GM18870 (cell line): ENCODE measurements at regions not wholly inside any gene's neighbourhood (a gene's known extent, or its start where the extent isn't known, plus 50 kb on each side); places are given as distances from the start of the nearest gene placed in this dataset.
"Not testable (repeated sequence)": the region's sequence is repeated elsewhere in the genome, so short reads cannot be mapped to it uniquely, and the experiment has no call there.

Experiments
- ATAC-seq: cut with Tn5 transposase; IDR thresholded peaks from one replicate; pipeline ENCODE4 v1.9.1; 2021; ENCODE audit warnings: moderate library complexity; ENCODE audit not compliant: unreplicated experiment

DNA sequence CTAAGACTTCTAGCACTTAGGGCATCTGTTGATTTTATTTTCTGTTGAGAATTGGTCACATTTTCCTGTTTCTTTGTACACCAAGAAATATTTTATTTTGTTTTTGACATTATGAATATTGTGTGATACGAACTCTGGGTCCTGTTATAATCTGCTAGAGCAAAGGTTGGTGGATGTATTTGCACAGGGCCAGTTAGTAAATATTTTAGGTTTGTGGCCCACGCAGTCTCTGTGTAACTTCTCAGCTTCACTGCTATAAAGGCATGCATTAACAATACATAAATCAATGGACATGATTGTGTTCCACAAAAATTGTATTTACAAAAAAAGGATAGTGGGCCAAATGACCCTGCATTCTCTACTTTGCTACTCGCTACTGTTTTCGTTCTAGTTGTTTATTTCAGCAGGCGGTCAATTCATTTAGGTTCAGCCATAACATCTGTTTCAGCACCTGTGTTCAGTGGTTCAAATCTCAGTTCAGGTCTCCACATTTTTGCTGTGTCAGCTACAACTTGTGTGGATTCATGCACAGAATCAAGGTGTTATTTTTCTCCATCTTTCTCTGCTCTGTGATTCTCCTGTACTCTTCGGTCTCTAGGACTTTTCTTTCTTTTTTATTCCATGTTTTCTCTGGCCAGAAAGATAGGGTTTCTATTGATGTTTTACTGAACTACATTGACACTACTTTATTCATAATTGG is 786.2 kb downstream of the ETS1 start:
- no peak for ATAC-seq

DNA sequence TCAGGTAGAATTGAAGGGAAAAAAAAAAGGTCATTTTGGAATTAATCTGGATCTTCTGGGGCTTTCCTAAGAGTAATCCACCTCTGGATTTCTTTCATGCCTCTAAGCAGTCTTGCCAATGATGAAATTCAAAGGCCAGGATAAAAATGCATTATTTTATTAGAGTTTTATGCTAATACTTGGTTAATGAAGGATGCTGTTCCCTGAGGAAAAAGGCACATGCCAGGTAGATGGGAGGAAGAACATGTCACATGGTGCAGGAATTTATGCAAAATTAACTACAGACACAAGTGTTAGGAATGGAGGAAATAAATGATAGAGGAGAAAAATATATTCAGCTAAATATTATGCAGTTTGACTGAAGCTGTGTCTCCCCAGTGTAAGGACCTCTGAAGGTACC is 792.0 kb downstream of the ETS1 start:
- ATAC-seq, result no peak

DNA sequence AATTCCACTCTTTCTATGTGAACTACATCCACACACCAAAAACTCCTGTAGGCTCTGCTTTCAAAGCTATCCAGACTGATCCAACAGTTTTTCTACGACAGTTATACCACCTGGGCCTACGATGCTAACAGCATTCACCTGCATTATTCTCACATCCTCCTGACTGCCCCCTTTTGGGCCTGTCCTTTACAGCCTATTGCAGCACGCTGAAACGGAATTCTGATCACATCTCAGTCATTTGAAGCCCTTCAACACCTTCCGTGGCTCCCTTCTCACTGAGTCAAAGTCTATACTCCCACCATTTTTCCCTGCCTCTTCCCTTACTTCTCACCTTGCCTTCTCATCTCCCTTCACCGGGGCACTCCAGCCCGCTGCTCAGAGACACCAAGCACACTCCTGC is 791.3 kb upstream of the KIRREL3 start:
- no peak for ATAC-seq

DNA sequence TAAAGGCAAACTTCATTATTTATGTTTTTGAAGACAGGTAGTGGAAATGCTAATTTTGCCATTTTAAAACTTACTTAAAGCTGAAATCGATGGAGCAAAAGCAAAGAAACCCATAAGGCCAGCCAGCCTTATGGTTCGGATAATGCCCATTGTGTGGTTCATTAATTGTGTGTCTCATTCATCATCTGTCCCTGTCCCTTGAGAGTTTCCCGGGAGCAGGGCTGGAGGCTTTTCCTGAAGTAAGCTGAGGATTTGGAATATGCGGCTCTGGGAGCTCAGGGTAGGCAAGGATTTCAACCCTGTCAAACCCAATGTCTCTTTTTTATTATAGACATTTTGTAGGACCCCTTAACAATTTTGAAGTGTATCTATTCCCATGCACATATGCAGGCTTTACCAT is 790.0 kb upstream of the KIRREL3 start:
- ATAC-seq, result no peak

DNA sequence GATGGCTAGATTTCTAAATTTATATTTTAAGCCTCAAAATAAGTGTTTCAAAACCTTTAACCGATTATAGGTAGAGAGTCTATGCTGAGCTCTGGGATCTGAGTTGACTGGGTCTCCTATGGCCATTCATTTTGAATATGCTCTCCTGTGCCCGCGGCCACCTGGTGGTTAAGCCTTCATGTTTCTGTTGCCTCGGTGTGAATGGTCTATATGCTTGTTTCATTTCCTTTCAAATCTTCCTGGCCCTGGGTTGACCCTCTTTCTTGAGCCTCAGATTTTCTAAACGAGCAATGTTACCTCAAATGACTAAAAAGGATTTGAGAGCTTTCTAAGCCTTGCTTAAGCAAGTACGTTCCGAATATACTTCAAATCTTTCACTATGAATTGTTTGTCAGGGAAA is 789.4 kb upstream of the KIRREL3 start:
- no peak for ATAC-seq

DNA sequence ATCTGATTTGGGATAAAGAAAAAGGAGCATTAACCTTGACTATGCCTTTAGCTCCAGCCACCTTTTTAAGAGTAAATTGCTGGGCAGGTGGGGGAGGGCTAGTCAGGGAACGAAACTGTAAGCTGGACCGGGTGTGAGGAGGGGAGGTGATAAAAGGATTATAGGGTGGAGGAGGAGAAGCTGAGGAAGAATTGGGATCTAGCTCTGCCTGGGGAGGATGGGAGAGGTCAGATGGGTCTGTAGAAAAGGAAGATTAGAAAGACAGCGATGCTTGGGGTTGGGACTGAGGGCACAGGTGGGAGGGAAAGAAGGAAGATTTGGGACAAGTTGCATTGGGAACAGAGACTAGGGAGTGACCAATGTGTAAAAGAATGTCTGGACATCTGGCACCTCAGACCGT is 772.4 kb upstream of the KIRREL3 start:
- not testable (repeated sequence) for ATAC-seq

DNA sequence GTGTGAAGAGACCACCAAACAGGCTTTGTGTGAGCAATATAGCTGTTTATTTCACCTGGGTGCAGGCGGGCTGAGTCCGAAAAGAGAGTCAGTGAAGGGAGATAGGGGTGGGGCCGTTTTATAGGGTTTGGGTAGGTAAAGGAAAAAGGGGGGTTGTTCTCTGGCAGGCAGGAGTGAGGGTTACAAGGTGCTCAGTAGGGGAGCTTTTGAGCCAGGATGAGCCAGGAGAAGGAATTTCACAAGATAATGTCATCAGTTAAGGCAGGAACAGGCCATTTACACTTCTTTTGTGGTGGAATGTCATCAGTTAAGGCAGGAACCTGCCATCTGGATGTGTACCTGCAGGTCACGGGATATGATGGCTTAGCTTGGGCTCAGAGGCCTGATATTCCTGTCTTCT is 768.4 kb upstream of the KIRREL3 start:
- not testable (repeated sequence) for ATAC-seq

DNA sequence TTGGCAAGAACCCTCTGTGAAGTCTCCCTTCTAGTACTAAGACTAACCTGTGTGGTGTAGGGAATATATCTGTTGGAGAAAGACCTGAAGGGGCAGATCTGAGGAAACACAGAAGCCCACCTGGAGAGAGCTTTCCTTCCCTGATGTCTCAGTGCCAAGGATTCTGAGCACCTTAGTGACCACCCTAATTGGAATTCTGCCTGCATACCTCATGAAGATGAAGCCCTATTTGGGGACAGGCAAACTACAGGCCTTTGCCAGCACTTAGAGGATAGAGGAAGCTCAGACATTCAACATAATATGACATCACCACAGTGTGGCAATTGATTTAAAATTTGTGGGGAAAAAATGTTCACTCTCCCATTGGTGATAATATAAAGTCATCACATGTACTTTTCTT is 766.2 kb upstream of the KIRREL3 start:
- no peak for ATAC-seq

DNA sequence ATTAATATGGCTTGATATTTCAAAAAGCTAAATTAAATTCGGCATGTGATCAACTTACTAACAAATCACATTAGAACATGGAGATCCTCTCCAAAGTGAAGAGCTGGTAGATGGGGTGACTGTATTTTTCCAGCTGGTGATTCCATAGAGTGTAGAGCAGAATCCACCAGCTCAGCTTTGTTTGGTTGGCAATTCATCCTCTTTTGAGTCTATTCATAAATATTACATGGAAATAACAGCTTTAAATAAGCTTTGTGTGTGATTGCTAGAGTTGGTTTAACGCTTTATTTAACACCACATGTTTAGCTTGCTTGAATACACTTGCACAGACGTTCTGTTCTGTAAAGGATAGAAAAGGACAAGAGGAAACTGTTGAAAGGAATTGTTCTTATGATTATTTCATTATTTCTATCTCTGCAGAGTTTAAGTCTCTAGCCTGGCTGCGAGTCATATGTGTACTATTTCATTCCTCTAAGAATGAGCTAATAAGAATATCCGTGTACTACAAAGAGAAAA is 738.3 kb upstream of the KIRREL3 start:
- ATAC-seq, result no peak

DNA sequence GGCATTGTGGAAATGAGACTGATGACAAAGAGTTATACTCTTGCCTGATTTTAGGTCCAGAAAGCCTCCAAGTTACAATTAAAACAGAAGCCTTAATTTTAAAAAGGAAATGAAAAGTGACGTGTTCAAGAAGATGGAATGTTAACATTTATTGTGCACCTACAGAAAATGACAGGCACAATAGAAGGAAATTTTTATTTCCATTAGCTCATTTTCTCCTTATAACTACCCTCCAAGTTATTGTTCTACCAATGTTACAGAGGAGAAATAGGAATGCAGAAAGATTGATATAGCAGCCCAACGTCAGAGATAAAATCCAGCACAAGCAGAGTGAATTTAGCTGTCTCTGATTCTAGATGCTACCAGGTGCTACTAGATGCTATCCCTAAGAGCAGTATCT is 736.9 kb upstream of the KIRREL3 start:
- no peak for ATAC-seq

DNA sequence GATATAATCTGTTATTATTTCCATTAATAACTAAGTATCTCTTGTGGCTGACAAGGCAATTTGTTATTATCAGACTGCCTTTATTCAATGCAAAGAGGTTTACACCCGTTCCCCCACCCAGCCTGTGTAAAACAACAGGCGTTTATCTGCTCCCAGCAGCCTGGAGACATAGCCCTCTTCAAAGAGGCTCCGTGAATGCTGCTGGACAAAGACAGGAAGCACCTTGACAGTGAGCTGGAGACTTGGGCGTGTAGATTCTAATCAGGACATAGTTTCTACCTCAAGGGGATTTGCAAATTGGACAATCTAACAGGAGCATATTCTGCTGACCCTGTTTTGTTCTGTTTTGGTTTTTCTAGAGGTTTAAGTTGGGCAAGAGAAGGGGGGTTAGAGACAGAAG is 733.0 kb upstream of the KIRREL3 start:
- ATAC-seq, result no peak

DNA sequence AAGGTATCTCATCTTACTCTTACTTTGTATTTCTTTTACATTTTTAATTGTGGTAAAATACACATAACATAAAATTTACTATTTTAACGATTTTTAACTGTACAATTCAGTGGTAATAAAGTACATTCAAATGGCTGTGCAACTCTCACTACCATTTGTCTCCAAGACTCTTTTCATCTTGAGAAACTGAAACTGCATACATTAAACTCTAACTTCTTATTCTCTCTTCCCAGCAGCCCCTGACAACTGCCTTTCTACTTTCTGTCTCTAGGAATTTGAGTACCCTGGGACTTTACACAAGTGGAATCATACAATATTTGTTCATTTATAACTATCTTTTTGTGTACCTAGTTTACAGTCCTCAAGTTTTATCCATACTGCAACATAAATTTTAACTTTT is 725.8 kb upstream of the KIRREL3 start:
- ATAC-seq, result no peak

DNA sequence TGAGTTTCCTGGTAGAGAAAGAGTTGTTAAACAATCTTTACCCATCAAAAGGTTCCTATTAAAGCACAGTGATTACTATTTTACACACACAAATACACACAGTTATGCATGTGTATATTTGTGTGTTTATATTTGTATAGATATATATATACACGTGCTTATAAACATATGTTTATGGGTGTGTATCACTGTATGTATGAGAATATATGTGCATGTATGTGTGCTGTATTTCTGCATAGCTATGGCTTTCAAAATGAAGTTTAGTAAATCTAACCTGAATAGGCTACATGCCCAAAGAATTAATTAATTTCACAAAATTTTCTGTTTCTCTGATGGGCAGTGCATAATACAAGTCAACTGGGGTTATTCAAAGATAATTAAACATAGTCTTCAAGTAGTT is 723.1 kb upstream of the KIRREL3 start:
- ATAC-seq, result no peak

DNA sequence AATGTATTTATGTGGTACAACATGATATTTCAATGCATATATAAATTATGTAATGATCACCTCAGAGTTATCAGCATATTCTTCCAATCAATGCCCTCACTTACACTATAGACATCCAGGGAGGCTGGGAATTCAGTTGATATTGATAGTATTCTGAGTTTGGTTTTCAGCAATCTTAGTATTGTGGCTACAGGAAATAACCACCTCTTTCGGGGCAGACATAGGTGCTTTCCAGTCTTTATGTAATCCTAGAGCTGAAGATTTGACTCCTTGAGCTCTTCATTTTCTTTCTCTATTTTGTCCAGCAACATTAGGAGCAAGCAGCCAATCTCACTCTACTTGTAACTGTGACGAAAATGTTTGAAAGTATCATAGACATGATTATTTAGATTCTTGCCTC is 712.7 kb upstream of the KIRREL3 start:
- ATAC-seq, result peak; percentile 48

DNA sequence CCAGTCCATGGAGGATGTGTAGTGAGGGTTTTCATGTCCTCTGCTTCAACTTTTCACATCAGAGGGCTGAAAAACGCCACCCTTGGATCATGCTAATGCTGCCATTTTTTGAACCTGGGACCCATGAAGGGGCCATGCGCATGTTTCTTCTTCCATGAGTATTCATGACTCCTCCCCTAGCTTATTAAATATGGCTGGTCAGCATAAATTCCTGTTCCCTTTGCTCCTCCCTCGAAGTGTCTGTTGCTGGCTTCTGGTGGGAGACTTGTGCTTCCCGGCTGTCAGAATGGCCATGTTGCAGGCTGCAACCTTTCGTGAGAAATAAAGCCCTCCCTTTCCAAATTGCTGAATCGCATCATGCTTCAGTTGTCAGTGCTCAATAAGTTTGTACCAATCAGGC is 711.2 kb upstream of the KIRREL3 start:
- no peak for ATAC-seq

DNA sequence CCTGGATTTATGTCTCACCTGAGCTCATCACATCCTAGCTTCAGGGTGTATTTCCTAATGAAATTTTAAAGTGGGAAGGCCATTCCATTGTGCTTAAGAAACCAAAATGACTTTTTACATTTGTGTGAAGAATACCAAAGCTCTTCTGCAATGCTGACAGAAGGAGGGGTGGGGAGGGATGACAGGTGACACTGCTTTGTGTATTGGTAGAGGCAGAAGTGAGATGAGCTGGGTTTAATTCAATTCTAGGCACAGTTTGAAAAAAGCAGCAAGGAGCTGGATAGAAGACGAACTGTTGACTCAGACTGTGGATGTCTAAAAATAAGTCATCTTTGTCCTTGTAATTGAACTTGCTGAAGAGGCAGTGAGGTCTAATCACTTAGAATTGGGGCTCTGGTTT is 710.3 kb upstream of the KIRREL3 start:
- no peak for ATAC-seq

DNA sequence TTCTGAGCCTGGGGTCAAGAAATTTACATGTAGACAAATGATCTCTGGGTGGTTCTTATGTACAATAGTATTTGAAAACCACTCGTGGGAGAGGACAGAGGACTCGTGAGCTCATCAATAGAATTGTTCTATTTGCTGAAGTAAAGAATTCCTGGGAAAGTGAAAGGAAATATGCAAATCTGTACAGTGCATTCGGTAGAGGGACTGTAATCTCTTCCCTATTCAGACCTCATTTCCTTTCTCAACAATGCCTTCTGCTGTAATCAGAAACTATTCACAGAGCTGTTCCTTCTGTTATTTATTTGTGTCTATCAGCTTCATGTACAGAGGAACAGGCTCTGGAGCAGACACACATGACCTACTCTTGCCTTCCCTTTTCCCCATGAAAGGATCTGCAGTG is 709.4 kb upstream of the KIRREL3 start:
- ATAC-seq, result no peak

DNA sequence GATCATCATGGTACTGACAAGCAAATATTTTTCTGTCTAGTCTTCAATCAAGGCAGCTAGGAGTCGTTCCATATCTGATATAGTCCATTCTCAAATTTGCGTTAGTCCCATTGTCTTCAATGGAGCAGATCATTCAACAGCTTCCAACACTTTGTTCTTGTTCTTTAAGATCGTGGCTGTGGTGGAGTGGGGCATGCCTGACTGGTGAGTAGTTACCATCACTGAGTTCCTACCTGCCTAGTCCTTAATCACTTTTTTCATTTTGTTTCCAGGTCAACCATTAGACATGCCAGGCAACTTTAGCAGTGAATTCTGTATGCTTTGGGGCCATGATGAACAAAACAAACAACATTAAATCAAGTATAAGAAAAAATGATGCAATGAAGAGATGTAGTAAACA is 693.1 kb upstream of the KIRREL3 start:
- no peak for ATAC-seq

DNA sequence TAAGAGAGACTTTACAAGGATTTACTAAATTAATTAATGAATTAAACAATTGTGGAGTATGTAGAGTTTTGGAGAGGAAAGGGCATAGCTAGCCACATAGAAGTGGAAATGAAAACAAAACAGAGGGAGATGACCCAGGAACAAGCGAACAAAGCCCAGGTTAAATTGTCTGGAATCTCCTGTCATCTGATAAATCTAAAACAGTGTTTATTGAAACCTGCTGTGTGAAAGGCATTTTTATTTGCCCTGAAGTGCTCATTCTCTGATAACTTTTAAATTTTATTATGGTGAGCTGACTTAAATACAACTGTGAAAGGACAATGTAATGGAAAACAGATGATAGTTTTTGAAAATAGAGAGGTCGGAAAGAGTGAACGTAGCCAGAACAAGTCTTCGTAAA is 682.8 kb upstream of the KIRREL3 start:
- no peak for ATAC-seq

DNA sequence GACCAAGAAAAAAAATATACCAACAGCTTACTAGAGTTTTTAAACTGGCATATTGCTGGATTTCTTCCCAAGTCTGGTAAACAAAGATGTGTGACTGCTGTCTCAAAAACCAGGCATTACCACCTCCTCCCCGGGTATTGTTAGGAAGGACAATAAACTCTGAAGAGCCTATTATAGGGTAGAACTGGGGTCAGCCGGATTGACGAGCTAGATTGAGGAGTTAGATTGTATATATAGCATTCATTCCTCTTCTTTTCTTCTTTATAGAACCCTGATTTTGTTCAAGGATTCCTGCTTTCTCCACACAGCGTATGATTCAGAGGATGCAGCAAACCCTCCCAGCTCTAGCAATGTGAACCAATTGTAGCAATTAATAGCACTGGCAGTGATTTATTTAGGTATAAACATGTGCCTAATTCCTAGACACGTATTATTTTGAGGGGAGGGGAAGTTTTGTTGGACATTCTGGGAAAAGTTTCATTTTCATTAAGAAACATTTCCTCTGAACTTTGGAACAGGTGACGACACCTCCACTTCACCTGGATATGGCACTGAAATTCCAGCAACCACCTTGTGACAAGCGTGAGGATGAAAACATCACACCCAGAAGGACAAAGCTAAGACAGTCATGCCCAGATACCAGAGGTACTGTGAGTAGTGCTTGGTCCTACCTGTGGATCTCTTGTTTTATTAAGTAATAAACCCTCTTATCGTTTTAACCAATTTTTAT is 679.4 kb upstream of the KIRREL3 start:
- ATAC-seq, result no peak

DNA sequence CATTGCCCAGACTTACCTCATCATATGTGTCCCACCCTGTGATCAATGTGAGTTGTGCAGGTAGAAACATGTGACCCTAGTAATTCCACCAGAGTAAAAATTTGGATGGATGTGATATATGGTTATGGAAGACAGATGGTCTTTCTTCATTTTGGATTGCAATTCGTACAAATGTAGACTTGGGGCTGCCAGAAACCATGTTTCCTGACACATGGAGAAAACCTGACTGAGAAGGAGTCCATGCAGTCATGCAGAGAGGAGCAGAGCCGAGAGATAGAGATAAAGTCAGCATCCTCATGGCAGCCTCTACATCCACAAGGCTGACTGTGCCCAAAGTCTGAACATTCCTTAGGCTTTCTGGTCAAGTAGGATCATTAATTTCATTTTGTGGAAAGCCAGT is 678.1 kb upstream of the KIRREL3 start:
- ATAC-seq, result no peak

DNA sequence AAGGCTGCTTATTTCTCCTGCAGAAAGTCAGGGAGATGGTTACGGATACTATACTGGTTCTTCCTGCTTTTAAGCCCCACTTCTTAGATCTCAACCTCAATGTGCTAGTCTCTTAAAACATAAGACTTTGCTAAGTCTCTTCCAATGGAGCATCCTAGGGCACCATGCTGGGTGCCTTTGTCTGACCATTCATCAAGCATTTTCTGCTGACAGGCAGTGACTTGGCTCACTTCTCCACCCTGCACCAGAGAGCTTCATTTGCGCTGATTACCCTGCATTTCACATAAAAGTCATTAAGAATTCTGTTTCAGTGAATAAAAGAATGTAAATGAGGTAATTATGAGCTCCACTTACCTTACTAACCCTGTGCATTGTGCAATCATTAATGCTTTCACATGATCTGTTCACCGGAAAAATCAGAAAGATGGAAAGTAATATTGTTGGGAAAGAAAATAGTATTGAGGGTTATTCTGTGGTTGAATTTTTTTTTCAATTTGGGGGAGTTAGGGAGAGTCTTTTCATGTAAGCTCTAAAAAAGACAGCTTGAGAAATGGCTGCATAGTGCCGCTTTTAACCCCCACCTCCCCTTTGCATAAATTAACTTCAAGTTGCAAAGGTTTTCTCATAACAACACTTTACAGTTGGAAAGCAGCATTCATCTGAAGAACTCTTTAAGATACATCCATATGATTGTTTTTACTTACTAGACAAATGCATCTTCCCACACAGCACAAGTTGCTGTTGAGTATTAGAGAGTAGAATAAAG is 677.3 kb upstream of the KIRREL3 start:
- ATAC-seq, result no peak
